Globus pallidus (tissue), 1 donor: ENCODE measurements at regions not wholly inside any gene's neighbourhood (a gene's known extent, or its start where the extent isn't known, plus 50 kb on each side); places are given as distances from the start of the nearest gene placed in this dataset.
"Not testable (repeated sequence)": the region's sequence is repeated elsewhere in the genome, so short reads cannot be mapped to it uniquely, and the experiment has no call there.

Experiments
- DNase-seq: peaks from one replicate; pipeline ENCODE4 v3.0.0-alpha.2; 2015; ENCODE audit warnings: low spot score

GRCh38 chr10:29756451-29756850, 121.7 kb upstream of the SVIL start:
- no peak for DNase-seq

GRCh38 chr10:29753283-29753682, 118.5 kb upstream of the SVIL start:
- no peak for DNase-seq

- no peak for DNase-seq
These were observed 116.9 kb upstream of the SVIL start for GRCh38 chr10:29751684-29752083.

- DNase-seq: no peak
These were observed 116.5 kb upstream of the SVIL start for GRCh38 chr10:29751240-29751639.

GRCh38 chr10:29749150-29749549, 114.4 kb upstream of the SVIL start:
- no peak for DNase-seq

- DNase-seq: no peak
These were observed 113.4 kb upstream of the SVIL start for GRCh38 chr10:29748109-29748650.

GRCh38 chr10:29746080-29746797, 111.5 kb upstream of the SVIL start:
- no peak for DNase-seq

GRCh38 chr10:29740981-29741545, 106.3 kb upstream of the SVIL start:
- no peak for DNase-seq

- no peak for DNase-seq
These were observed 103.6 kb upstream of the SVIL start for GRCh38 chr10:29738341-29738740.

- no peak for DNase-seq
These were observed 102.4 kb upstream of the SVIL start for GRCh38 chr10:29737074-29737593.

- DNase-seq: no peak
These were observed 101.7 kb upstream of the SVIL start for GRCh38 chr10:29736366-29737073.

- DNase-seq: no peak
These were observed 101.0 kb upstream of the SVIL start for GRCh38 chr10:29735628-29736365.

GRCh38 chr10:29734962-29735627, 100.3 kb upstream of the SVIL start:
- DNase-seq: no peak

- no peak for DNase-seq
These were observed 99.8 kb upstream of the SVIL start for GRCh38 chr10:29734640-29734961.

GRCh38 chr10:29733323-29733722, 98.6 kb upstream of the SVIL start:
- no peak for DNase-seq

GRCh38 chr10:29732918-29733317, 98.1 kb upstream of the SVIL start:
- DNase-seq: no peak

GRCh38 chr10:29731760-29732159, 97.0 kb upstream of the SVIL start:
- no peak for DNase-seq

GRCh38 chr10:29730969-29731368, 96.2 kb upstream of the SVIL start:
- DNase-seq: no peak

GRCh38 chr10:29730458-29730857, 95.7 kb upstream of the SVIL start:
- DNase-seq: no peak

- DNase-seq: no peak
These were observed 93.8 kb upstream of the SVIL start for GRCh38 chr10:29728541-29729049.

GRCh38 chr10:29725927-29726326, 91.2 kb upstream of the SVIL start:
- not testable (repeated sequence) for DNase-seq
